IMR-90 (cell line): ENCODE measurements at regions not wholly inside any gene's neighbourhood (a gene's known extent, or its start where the extent isn't known, plus 50 kb on each side); places are given as distances from the start of the nearest gene placed in this dataset.

Experiments
- ATAC-seq: fragments of 200-7000 bp; cut with Tn5 transposase; 2 replicates; pipeline ENCODE4 v1.9.1; 2020; ENCODE audit warnings: low read depth, mild to moderate bottlenecking, moderate library complexity
- BruUV-seq: library from RNA; stranded (reverse); fragments of 400-500 nt; replicated peaks from 2 replicates; lab custom pipeline; 2021; lab: Mats Ljungman, UMichigan
- CTCF ChIA-PET: fragments of 300-600 bp; formaldehyde crosslinking; extraction: SDS; loops from one replicate; lab custom pipeline; 2021; ENCODE audit warnings: antibody characterized with exemption; lab: Yijun Ruan, JAX
- POLR2A ChIA-PET: fragments of 300-600 bp; sonication (Branson Sonifier 250); formaldehyde crosslinking; loops from one replicate; lab custom pipeline; 2022; ENCODE audit warnings: antibody characterized with exemption; ENCODE audit not compliant: unreplicated experiment; lab: Charles Lee
- DNase-seq: peaks from one replicate; pipeline ENCODE4 v3.0.0; 2013
- H2AFZ ChIP-seq: replicated peaks from 2 replicates; pipeline ENCODE3; 2013; ENCODE audit warnings: low read length, mild to moderate bottlenecking; ENCODE audit not compliant: poor library complexity
- H2AK5ac ChIP-seq: 2 replicates; pipeline ENCODE4 v1.6.1; 2013; ENCODE audit warnings: low read depth, low read length, inconsistent platforms
- H2AK9ac ChIP-seq: replicated peaks from 2 replicates; pipeline ENCODE3; 2013; ENCODE audit warnings: mild to moderate bottlenecking, low read depth, low read length, moderate library complexity; ENCODE audit not compliant: poor library complexity
- H2BK120ac ChIP-seq: 2 replicates; pipeline ENCODE4 v1.6.1; 2013; ENCODE audit warnings: low read depth, low read length, inconsistent platforms
- H2BK15ac ChIP-seq: 3 replicates; pipeline ENCODE4 v1.6.1; 2013; ENCODE audit warnings: low read depth, low read length, inconsistent platforms
- H2BK20ac ChIP-seq: 2 replicates; pipeline ENCODE4 v1.6.1; 2013; ENCODE audit warnings: low read depth, mild to moderate bottlenecking, inconsistent platforms, low read length, moderate library complexity
- H2BK5ac ChIP-seq: 2 replicates; pipeline ENCODE4 v1.6.1; 2013; ENCODE audit warnings: mild to moderate bottlenecking, low read depth, low read length, inconsistent platforms; ENCODE audit not compliant: poor library complexity, severe bottlenecking
- H3K14ac ChIP-seq: replicated peaks from 2 replicates; pipeline ENCODE4 v1.6.1; 2013; ENCODE audit warnings: low read depth, low read length, inconsistent platforms
- H3K18ac ChIP-seq: 2 replicates; pipeline ENCODE4 v1.6.1; 2013; ENCODE audit warnings: low read depth, low read length, control low read depth
- H3K23ac ChIP-seq: 2 replicates; pipeline ENCODE4 v1.6.1; 2013; ENCODE audit warnings: low read depth, low read length, inconsistent platforms
- H3K27ac ChIP-seq: 2 replicates; pipeline ENCODE4 v1.5.1; 2013; ENCODE audit warnings: mild to moderate bottlenecking, control low read depth, low read length; ENCODE audit not compliant: insufficient read depth
- H3K27me3 ChIP-seq: 2 replicates; pipeline ENCODE4 v1.6.1; 2013; ENCODE audit warnings: low read length; ENCODE audit not compliant: control insufficient read depth, insufficient read depth
- H3K36me3 ChIP-seq: 2 replicates; pipeline ENCODE4 v1.6.1; 2013; ENCODE audit warnings: low read length, mixed read lengths; ENCODE audit not compliant: control insufficient read depth, insufficient read depth
- H3K4ac ChIP-seq: 2 replicates; pipeline ENCODE4 v1.6.1; 2013; ENCODE audit warnings: low read depth, low read length, inconsistent platforms
- H3K4me1 ChIP-seq: 2 replicates; pipeline ENCODE4 v1.6.1; 2013; ENCODE audit warnings: low read length, mixed read lengths; ENCODE audit not compliant: control insufficient read depth, insufficient read depth
- H3K4me2 ChIP-seq: 2 replicates; pipeline ENCODE4 v1.6.1; 2013; ENCODE audit warnings: low read depth, mild to moderate bottlenecking, control low read depth, low read length, moderate library complexity
- H3K4me3 ChIP-seq: 2 replicates; pipeline ENCODE4 v1.5.1; 2013; ENCODE audit warnings: low read depth, mild to moderate bottlenecking, control low read depth, low read length, moderate library complexity; ENCODE audit not compliant: insufficient read depth
- H3K56ac ChIP-seq: 2 replicates; pipeline ENCODE4 v1.6.1; 2013; ENCODE audit warnings: low read length, inconsistent platforms; ENCODE audit not compliant: insufficient read depth; ENCODE audit errors: extremely low read depth
- H3K79me1 ChIP-seq, 2 experiments: 2 replicates each; pipeline ENCODE4 v1.6.1; 2013; ENCODE audit warnings: low read length in 2 of 2, inconsistent platforms in 1 of 2, low read depth in 1 of 2
- H3K9ac ChIP-seq: 2 replicates; pipeline ENCODE4 v1.6.1; 2013; ENCODE audit warnings: low read depth, low read length, control low read depth
- H3K9me1 ChIP-seq: 2 replicates; pipeline ENCODE4 v1.6.1; 2013; ENCODE audit warnings: low read length, inconsistent platforms; ENCODE audit not compliant: insufficient read depth
- H3K9me3 ChIP-seq: 2 replicates; pipeline ENCODE4 v1.6.1; 2013; ENCODE audit warnings: low read length; ENCODE audit not compliant: control insufficient read depth, insufficient read depth
- H4K20me1 ChIP-seq: 2 replicates; pipeline ENCODE4 v1.6.1; 2013; ENCODE audit warnings: low read length, inconsistent platforms; ENCODE audit not compliant: insufficient read depth
- H4K5ac ChIP-seq: 2 replicates; pipeline ENCODE4 v1.6.1; 2013; ENCODE audit warnings: mild to moderate bottlenecking, low read depth, low read length, control low read depth
- H4K8ac ChIP-seq, 2 experiments: 2 replicates each; pipeline ENCODE4 v1.6.1; 2013; ENCODE audit warnings: low read depth in 2 of 2, low read length in 2 of 2, control low read depth in 1 of 2, inconsistent platforms in 1 of 2
- H4K91ac ChIP-seq: 2 replicates; pipeline ENCODE4 v1.6.1; 2013; ENCODE audit warnings: low read depth, low read length, inconsistent platforms; ENCODE audit not compliant: insufficient read depth
- BHLHE40 ChIP-seq: fragments of 150-350 bp; IDR thresholded peaks from 2 replicates; pipeline ENCODE4 v1.6.1; 2016; ENCODE audit warnings: mild to moderate bottlenecking, low read depth, low read length
- CEBPB ChIP-seq: IDR thresholded peaks from 2 replicates; pipeline ENCODE4 v1.6.1; 2012; ENCODE audit warnings: low read depth, low read length, improper control_type of control experiment
- CHD1 ChIP-seq: IDR thresholded peaks from 2 replicates; pipeline ENCODE4 v1.6.1; 2012; ENCODE audit warnings: low read depth, low read length, improper control_type of control experiment
- ELK1 ChIP-seq: fragments of 150-350 bp; IDR thresholded peaks from 2 replicates; pipeline ENCODE4 v1.6.1; 2016; ENCODE audit warnings: low read depth, mild to moderate bottlenecking, low read length, moderate library complexity, borderline replicate concordance
- FOS ChIP-seq: fragments of 150-350 bp; IDR thresholded peaks from 2 replicates; pipeline ENCODE4 v1.6.1; 2016; ENCODE audit warnings: low read depth, low read length
- MAFK ChIP-seq: IDR thresholded peaks from 2 replicates; pipeline ENCODE4 v1.6.1; 2012; ENCODE audit warnings: low read depth, low read length, improper control_type of control experiment
- MAZ ChIP-seq: IDR thresholded peaks from 2 replicates; pipeline ENCODE4 v1.6.1; 2012; ENCODE audit warnings: low read depth, mild to moderate bottlenecking, low read length, improper control_type of control experiment, moderate library complexity, borderline replicate concordance
- RAD21 ChIP-seq: IDR thresholded peaks from 2 replicates; pipeline ENCODE4 v1.6.1; 2012; ENCODE audit warnings: low read length, improper control_type of control experiment
- RCOR1 ChIP-seq: IDR thresholded peaks from 2 replicates; pipeline ENCODE4 v1.6.1; 2012; ENCODE audit warnings: mild to moderate bottlenecking, low read length, improper control_type of control experiment; ENCODE audit not compliant: insufficient replicate concordance
- SMC3 ChIP-seq: fragments of 150-350 bp; IDR thresholded peaks from 2 replicates; pipeline ENCODE4 v1.6.1; 2016; ENCODE audit warnings: low read depth, mild to moderate bottlenecking, antibody characterized with exemption, low read length, moderate library complexity
- WGBS, 2 experiments: methylation state at CpG; one replicate each; pipeline versions ENCODE4 v1.1.5 to v1.1.7; 2013; ENCODE audit warnings: missing lambda C conversion rate in 2 of 2; ENCODE audit not compliant: insufficient read length in 1 of 2; ENCODE audit errors: extremely low coverage in 2 of 2; 5-methylcytosine and 5-hydroxymethylcytosine counted together
- dilution Hi-C: fragments of 300-500 bp; cut with HindIII; formaldehyde crosslinking; loops from one replicate; pipeline ENCODE4 v1.14.3; 2018; ENCODE audit warnings: low sequenced_read_pairs; ENCODE audit not compliant: unreplicated experiment
- in situ Hi-C: fragments of 300-500 bp; cut with MboI; formaldehyde crosslinking; loops from 3 replicates; pipeline ENCODE4 v1.14.3; 2019; ENCODE audit warnings: low sequenced_read_pairs, inconsistent platforms, mixed read lengths
- intact Hi-C: fragments of 100-400 bp; cut with micrococcal nuclease; formaldehyde crosslinking; loops from 2 replicates; pipeline ENCODE4 v1.10.0; 2022
- TF ChIP-seq, protein P1 (sequence below): fragments of 150-350 bp; IDR thresholded peaks from 2 replicates; pipeline ENCODE4 v1.6.1; 2017; ENCODE audit warnings: mild to moderate bottlenecking, antibody characterized with exemption, low read length, low read depth

- dilution Hi-C loops = no loop called here
- Histone ChIP-seq H2AK9ac (peak overlapping the region; percentile 51), H3K14ac (0 out of 2 replicates have a peak overlapping the region, but pooled peaks have one; percentile 8), H3K27ac (no peak overlapping the region), H2AK5ac (peak overlapping the region; percentile 78), H3K18ac (no peak overlapping the region), H3K27me3 (no peaks in the 10 kb centered on the region), H3K79me1 (peaks cover 43 to 93% of the 10 kb centered on the region in 2 experiments), H3K4ac (peak overlapping the region; percentile 35), H3K56ac (no peak overlapping the region), H4K20me1 (peaks cover 92% of the 10 kb centered on the region), H3K9me3 (no peaks in the 10 kb centered on the region), H4K91ac (no peak overlapping the region), H2BK120ac (no peak overlapping the region), H2AFZ (no peak overlapping the region), H4K8ac (peak overlapping the region in 1 of 2 experiments; percentile 3; a peak in 1 of 4 replicates), H3K36me3 (peaks cover 2% of the 10 kb centered on the region; the same call in 1 of the 2 replicates), H2BK5ac (no peak overlapping the region), H2BK15ac (no peak overlapping the region), H3K9me1 (peaks cover 46% of the 10 kb centered on the region), H3K4me3 (no peak overlapping the region), H3K9ac (no peak overlapping the region), H3K4me2 (no peak overlapping the region), H3K23ac (peak overlapping the region; percentile 11; the same call in 1 of the 2 replicates), H4K5ac (no peak overlapping the region), H2BK20ac (no peak overlapping the region), H3K4me1 (peaks cover 28% of the 10 kb centered on the region)
- ATAC-seq = no peak
- DNase-seq = no peak
- no TSS peak for BruUV-seq
- WGBS, 2 experiments = 86% methylated on average over 1 of the region's 13 CpGs; no CpG with 5 or more reads in 1 of the 2 experiments
- ChIA-PET CTCF (no interaction called here), POLR2A (no interaction called here)
- intact Hi-C loops = no loop called here
- in situ Hi-C loops = no loop called here
- TF ChIP-seq ELK1 (no peak), CHD1 (no peak), FOS (no peak), RAD21 (no peak), MAFK (no peak), CEBPB (no peak), MAZ (no peak), SMC3 (no peak), RCOR1 (no peak), BHLHE40 (no peak)
- TF ChIP-seq, protein P1, sequence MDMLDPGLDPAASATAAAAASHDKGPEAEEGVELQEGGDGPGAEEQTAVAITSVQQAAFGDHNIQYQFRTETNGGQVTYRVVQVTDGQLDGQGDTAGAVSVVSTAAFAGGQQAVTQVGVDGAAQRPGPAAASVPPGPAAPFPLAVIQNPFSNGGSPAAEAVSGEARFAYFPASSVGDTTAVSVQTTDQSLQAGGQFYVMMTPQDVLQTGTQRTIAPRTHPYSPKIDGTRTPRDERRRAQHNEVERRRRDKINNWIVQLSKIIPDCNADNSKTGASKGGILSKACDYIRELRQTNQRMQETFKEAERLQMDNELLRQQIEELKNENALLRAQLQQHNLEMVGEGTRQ = no peak
Observed at GRCh38 chr2:120786038-120786960, 50.6 kb downstream of the GLI2 start.
